ENCODE measurements at regions not wholly inside any gene's neighbourhood (a gene's known extent, or its start where the extent isn't known, plus 50 kb on each side); places are given as distances from the start of the nearest gene placed in this dataset.

GRCh38 chr22:48665311-48665995 lies 1162.2 kb downstream of the BRD1 start:
- no peak for DNase-seq

- DNase-seq: no peak
Measured at GRCh38 chr22:48664586-48664985, 1163.1 kb downstream of the BRD1 start.

DNA sequence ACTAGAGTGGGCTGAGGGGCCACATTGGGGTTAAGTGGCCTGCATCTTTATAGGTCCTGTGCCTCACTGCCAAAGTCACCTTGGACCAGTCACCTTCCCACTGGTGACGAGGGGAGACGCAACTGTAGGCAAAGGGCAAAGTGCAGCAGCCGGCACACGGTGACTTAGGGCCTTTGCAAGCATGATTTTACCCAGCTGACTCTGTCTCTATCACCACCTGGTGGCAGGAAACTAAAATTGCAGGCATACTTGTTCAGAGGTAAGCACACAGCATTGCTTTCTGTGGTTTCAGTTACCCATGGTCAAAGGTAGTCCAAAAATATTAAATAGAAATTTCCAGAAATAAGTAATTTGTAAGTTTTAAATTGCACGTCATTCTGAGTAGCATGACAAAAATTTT lies 1164.4 kb downstream of the BRD1 start:
- peak in 1 of 2 donors; percentile 19 for DNase-seq

GRCh38 chr22:48662476-48663135 lies 1165.1 kb downstream of the BRD1 start:
- DNase-seq: no peak

- no peak for DNase-seq
Measured at GRCh38 chr22:48661984-48662383, 1165.7 kb downstream of the BRD1 start.

- no peak for DNase-seq
Measured at GRCh38 chr22:48660790-48661740, 1166.6 kb downstream of the BRD1 start.

DNA sequence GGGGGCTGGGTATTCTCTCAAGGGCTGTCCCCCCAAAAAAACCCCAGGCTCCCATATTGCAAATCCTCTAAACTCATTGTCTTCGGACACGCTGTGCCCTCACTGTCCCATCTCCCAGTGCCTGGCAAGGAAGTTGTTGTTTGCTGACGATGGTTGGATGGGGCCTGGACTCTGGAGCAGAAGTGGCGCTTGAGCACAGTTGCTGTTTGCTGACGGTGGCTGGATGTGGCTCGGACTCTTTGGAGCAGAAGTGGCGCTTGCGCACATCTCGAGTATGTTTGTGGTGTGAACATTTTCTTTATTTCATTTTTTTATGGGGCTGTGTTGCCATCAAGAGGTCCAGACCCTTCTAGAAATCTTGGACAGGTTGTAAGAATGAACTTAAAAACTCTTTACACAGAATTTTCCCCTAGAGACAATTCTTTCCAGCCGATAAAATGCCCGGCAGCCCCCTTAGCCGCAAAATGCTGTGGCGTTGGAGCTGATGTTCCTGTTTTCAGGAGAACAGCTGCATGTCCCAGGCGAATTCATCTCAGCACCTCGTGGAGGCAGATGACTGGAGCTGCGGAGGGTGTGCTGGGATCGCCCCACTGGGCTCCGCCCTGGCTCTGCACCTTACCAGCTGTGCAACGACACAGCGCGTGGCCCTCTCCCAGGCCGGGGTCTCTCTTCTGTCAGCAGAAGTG lies 1167.4 kb downstream of the BRD1 start:
- DNase-seq: no peak

DNA sequence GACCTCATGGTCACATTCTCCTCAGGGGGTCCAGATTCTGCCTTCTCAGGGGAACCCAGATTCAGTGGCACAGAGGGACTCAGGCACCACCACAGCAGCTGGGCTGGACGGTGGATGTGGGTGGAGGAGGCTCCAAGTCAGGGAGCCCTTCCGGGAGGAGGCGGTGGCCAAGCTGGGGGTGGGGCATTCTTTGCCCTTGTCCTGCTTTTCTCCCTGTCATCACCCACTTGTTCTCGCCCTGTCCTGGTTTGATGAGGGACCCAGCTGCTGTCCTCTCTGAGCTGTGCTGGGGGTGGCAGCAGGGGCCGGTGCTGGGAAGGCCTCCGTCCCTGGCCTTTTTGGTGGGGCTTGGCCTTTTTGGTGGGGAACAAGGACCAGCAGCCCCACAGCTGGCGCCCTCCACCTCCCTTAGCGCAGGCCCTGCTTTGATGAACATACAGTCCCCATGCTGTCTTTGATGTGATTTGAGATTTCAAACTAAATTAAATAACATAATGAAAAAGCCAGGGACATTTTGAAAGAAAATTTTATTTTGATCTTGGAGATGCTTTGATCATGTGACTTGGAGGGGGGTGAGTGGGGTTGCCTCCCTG lies 1168.2 kb downstream of the BRD1 start:
- DNase-seq: no peak

DNA sequence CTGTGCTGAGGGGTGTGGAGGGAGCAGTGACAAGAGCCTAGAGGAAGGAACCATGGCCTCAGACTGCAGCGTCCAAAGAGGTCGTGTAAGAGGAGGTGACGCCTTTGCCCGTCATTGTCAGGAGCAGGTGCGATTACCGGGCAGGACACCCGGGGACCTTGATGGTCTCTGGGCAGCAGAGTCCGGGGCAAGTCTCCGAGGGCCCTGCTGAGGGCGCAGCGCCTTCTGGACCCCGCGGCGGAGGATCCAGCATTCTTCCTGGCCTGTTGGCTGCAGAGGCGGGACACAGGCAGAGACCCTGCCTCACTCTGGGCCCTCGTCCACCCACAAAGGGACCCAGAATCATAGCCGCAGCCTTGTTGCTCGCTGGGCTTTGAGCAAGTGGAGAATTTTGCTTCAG lies 1168.8 kb downstream of the BRD1 start:
- no peak for DNase-seq

DNA sequence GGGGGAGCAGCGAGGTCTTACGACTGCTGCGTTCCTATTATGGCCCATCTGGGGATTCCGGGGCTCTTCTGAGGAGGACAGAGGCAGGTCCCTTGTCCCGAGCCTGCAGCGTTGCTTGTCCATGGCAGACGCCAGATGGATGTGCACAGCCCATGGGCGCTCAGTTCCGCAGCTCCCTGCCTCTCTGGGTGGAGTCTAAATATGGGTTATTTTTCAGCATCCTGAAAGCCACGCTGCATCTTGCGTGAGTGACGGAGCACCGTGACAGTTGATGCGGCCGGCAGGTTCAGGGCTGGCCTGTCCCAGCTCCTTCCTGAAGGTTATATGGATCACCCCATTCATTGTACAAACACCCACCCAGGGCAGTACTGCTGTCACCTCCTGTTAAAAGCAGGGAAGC lies 1169.4 kb downstream of the BRD1 start:
- DNase-seq: no peak

DNA sequence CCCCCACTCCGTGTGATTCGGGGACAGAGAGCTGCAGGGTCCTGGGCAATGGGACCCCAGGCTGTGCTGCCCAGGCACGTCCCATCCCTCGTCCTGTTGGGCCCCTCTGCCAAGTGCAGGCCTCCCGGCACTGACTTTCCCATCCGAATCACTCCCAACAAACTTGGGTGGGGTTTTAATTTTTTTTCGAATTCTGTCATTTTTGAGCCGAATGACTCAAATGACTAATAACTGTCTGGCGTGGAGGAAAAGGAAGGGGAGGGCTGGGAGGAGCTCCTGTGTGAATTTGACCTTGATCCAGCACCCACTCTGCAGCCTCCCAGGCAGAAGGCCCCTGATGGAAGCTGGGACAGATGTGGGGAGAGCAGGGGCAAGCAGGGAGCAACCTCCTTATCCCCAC lies 1173.2 kb downstream of the BRD1 start:
- no peak for DNase-seq

DNA sequence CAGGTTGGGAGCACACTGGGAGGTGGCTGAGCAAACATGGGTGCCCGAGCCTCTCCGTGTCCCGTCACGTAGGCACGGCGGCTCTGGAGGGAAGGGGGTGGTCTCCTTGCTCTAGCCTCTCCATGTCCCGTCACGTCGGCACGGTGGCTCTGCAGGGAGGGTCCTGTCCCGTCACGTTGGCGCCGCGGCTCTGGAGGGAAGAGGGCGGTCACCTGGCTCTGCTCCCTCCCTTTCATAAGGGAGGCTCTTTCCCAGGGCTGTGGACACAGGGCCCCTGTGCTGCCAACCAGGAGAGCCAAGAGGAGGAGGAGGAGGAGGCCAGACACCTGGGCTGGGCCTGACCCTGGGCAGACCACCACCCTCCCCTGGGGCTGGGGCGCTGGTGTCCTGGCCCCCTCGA lies 1173.7 kb downstream of the BRD1 start:
- no peak for DNase-seq

GRCh38 chr22:48653306-48653705 lies 1174.4 kb downstream of the BRD1 start:
- DNase-seq: no peak

DNA sequence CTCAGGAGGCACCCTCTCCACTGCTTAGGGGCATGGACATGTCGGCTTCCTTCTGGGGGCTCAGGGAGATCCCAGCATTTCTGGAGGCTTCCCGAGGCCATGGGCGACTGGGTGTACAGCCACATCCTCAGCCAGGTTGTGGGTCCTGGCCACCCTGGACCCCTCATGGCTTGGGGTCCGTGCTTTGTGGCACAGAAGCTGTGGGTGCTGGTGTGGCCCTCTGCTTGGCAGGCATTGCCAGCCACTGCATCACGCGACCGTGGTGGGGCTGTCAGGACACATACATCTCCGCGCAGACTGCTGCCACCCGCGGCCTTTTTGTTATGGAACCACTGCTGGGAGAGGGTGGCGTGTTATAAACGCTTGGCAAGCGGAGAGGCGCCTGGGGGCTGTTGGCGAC lies 1174.9 kb downstream of the BRD1 start:
- no peak for DNase-seq

DNA sequence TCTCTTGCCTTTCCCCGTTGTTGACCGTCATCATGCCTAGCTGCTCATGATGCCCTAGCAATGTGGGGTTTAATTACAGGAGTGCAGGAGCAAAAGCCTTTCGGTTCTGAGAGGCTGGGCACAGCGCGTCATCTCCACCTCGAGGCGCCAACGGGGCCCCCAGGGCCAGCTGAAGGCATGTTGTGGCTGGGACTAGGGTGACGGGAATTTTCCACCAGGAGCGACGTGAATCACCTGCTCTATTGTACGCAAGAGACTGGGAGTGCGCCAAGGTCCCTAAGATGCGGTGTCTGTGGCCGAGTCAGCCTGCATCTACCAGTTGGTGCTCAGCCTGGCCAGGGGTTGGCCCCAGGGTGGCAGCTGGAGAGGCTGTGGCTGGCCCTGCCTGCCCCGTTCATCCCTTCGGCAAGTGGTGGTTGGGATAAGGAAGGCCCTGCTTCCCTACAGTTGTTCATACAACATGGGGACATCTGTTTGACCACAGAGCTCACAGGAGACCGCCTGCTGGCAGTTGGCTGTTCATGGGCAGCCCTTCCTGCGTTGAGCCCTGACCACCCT lies 1175.6 kb downstream of the BRD1 start:
- no peak for DNase-seq

- no peak for DNase-seq
Measured at GRCh38 chr22:48651036-48651890, 1176.4 kb downstream of the BRD1 start.

DNA sequence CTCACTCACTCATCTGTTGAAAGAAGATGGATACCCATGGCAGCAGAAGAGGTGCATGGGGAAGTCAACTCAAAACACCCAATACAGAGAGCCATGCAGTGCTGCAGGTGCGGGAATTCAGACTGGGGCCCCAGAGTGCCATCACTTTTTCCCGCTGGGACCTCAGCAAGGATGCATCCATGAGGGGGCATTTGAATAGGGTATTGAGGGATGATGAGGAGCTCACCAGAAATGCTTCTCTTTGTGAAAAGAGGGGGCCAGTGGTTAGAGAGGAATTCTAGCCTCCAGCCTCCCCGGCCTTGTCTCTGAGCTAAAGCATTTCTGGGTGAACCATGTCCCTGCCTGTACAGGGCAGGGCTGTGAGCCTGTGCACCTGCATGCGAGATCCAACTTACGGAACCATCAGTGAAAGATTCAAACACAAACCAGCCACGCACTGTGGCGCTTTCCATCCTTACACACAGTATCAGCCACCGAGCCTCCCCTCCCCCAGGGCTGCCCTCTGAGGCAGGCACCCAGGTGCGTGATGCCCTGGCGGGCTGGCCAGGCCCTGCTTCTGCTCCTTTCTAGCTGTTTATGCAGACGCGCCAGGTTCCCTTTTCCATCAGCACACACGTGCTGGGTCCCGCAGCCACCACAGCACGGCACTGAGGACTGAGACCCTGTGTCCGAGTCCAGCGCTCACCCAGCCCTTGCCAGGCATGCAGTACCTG lies 1177.2 kb downstream of the BRD1 start:
- DNase-seq: no peak

GRCh38 chr22:48649466-48649865 lies 1178.2 kb downstream of the BRD1 start:
- no peak for DNase-seq

- DNase-seq: no peak
Measured at GRCh38 chr22:48649031-48649430, 1178.6 kb downstream of the BRD1 start.

All from inflammatory macrophage treated with lipopolysaccharide for 1 hour (primary cell).